NCI-H2227 (cell line): ENCODE measurements at regions not wholly inside any gene's neighbourhood (a gene's known extent, or its start where the extent isn't known, plus 50 kb on each side); places are given as distances from the start of the nearest gene placed in this dataset.
"Not testable (repeated sequence)": the region's sequence is repeated elsewhere in the genome, so short reads cannot be mapped to it uniquely, and the experiment has no call there.

Source experiments
- DNase-seq: peaks from one replicate; lab custom pipeline; 2025; ENCODE audit not compliant: unreplicated experiment; lab: John Stamatoyannopoulos, UW

DNA sequence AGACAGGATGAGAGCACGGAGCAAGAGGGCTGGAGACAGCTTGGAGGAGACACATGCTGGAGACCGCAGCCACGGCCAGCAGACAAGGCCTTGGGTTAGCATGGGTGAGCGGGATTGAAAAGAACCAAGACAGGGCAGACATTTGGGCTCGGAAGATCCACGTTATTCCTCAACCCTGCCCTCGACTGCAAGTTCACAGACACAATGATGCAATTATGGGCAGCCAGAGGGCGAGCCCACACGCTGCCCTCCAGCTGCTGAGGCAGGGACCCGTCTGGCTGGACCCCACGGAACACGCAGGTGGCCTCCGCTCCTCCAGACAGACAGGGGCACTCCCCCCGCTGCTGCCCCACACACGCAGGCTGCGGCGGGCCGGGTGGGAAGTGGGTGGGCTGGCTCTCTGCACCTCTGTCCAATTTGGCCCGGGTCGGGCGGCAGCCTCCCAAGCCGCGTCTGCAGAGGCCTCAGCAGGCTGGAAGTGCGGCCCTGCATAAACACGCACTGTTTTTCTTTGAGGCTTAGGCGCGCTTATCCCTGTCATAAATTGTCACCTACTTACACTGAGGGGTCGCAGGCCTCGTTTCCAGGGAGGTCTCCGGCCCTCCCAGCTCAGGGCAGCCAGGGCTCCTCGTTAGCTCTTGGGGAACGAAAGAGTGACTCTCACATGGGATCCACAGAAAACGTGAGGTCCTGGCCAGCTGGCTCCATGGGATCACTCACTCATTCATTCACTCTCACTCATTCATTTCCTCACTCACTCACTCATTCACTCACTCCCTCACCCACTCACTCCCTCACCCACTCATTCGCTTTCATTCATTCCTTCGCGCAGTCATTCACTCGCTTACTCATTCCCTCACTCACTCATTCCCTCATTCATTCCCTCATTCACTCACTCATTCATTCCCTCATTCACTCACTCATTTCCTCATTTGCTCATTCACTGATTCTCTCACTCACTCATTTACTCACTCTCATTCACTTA is 303.9 kb downstream of the C16orf95 start:
- DNase-seq, result no peak

DNA sequence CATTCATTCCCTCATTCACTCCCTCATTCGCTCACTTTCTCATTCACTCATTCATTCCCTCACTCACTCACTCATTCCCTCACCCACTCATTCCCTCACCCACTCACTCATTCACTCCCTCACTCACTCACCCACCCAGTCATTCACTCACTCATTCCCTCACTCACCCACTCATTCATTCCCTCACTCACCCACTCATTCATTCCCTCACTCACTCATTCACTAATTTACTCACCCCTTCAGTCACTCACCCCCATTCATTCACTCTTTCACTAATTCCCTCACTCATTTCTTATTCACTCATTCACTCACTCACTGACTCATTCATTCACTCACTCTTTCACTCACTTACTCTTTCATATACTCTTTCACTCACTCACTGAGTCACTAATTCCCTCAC is 303.1 kb downstream of the C16orf95 start:
- DNase-seq, result no peak

DNA sequence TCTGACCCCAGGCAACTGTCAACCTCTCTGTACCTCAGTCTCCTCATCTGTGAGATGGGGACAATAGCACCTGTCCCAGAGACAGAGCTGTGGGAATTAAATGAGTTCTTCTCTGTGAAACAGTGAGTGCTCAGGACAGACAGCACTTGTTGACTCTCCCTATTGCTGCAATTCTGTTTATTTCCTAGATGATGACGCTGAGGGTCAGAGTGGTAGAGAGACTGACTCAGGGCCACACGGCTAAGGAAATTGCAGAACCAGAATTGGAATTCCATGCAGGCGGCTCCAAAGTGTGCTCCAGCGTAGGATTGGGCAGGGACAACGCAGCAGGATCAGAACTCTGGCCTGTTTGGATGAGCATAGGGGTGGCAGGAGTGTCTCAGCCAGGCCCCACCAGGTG is 302.2 kb downstream of the C16orf95 start:
- DNase-seq, result no peak

DNA sequence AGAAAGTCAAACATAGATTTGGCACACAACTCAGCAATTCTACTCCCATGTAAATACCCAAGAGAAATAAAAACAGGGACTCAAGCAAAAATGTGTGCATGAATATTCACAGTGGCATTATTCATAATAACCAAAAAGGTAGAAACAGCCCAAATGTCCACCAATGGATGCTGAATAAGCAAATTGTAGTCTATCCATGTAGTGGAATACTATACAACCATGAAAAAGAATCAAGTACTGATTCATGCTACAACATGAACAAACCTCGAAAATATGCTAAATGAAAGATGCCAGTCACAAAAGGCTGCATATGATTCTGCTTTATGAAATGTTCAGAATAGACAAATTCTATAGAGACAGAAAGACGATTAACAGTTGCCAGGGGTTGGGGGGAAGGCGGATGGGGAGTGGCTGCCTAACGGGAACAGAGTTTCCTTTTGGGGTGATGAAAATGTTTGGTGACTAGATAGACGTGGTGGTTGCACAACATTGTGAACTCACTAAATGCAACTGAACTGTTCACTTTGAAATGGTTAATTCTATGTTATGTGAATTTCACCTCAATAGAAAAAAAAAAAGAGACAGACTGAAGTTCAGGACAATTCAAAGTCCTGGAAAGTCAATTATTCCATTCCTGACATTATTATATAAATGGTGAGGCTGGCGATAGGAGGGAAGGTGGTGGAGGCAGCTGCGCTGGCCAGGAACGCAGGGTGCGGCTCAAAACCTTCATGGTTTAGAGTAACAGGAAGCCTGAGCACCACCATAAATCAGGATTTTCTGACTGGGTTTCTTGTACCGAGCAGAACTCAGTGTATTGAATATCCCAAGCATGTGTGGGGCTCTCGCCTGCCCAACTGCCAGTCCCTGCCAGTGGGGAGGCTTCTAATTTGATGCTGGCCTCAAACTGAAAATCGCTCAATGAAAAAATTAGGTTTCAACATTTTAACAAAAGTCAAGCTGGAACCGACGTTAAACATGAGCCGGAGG is 300.9 kb downstream of the C16orf95 start:
- no peak for DNase-seq

DNA sequence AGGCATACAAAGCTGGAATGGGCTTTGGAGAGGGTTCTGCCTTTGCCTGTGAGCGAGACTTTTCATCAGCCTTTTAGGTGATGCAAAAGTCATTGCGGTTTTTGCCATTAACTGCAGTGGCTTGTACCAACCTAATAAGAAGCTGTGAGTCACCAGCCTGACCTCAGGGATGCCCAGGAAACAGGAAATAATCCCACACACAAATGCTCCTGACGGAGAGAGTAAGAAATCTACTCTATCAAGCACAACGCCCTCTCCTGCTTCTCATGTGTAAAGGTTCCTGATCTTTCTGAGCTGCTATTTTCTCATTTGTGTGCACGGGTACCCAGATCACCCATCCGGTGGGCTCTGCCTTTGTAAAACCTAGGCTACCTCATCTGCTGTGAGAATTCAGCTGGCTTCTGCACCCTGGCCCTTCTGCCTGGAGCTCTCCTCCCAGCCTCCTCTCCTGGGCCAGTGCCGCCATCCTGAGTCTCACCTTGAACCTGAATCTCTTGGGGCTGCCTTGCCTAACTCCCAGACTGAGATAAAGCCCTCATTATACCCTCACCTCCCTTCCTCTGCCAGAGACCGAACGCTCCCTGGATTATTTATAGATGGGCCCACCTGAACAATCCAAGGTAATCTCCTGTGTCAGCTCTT is 299.7 kb downstream of the C16orf95 start:
- no peak for DNase-seq

DNA sequence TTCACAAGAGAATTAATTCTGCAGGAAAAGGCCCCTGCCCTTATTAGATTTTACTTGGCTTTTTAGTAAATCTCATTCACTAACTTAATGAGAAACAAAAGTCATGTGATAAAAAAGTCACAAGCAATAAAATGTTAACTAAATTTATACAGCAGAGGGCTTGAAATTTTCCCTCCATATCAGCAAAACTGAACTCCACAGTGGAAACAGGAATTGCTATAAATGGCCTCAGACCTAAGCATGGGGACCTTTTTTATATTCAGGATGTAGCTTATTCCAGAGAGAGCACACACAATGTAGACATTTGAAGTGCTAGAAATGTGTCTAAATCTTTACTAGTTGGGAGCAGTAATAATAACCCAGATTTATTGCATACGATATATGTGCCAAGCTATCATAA is 291.5 kb downstream of the C16orf95 start:
- no peak for DNase-seq

DNA sequence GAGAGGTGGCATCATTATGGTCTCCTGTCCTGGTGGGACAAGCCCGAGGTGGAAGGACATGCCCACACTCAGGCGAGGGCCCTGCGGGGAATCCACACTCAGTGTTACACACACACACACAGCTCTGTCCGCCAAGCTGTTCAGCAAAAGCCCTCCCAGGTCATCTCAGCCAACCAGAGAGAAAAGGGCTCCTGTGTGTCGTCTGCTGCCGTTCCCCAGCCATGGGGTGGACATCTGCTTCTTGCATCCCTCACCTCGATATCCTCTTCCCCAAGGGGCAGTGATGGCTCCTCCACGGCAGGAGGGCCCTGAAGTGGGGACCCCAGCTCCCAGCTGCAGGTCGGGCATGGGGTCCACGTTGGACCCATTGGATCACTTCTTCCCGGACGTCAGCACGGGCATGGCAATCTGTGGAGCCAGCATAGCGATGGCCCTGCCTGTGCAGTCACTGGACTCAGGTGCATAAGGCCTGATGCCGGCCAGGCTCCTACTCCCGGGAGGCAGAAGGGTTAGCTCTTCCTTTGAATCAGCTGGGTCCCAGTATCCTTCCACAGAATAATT is 290.1 kb downstream of the C16orf95 start:
- no peak for DNase-seq

DNA sequence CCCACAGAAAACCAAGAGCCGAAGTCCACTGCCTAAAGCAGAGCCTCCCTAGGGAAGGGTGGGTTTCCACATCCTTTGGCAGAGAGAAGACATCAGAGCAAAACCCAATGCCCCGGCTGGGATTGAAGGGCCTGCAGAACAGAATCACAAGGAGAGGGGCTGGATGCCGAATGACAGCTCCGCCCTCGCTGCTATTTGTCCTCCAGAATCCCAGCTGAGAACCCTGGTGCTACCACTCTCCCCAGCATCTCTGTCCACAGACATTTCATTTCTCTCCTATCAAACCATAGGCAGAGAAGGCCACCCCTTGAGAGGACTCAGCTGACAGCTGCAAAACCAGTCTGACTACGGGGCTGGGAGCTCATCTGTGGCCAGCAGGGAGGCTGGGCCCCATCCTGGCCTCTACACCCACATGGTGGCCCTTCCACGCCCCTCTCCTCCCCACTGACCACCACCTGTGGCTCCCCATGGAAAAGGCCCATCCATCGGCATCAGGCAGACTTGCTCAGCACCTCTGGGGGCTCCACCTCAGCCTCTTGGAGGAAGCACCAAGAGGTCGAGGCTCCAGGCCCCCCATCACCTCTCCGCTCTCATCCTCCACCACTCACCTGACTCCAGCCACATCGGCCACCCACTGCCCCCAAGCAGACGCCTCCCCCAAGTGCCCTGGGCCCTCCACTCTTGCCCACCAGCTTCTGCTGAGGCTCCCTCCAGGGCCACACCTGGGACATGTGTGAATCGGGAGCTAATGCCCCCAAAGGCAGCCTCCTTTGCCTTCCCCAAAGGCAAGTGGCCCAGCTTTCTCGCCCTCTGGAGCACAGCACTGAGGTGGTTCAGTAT is 288.5 kb downstream of the C16orf95 start:
- DNase-seq, result no peak

DNA sequence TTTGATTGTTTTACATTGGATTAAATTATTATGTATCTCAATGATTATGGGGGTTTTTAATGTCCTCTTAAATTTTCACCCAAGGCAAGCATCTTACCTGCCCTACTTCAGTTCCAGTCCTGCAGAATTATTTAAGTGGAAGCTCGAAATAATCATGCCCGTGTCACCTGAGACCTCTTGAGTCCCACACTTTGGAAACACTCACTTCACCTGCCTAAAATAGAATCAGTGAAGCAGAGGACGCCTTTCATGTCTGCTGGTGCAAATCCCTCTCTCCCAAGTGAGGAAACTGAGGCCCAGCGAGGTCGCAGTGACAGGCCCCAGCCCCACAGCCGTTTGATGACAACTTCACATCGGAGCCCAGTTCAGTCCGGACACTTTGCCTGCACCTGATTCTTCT is 284.6 kb downstream of the C16orf95 start:
- no peak for DNase-seq

DNA sequence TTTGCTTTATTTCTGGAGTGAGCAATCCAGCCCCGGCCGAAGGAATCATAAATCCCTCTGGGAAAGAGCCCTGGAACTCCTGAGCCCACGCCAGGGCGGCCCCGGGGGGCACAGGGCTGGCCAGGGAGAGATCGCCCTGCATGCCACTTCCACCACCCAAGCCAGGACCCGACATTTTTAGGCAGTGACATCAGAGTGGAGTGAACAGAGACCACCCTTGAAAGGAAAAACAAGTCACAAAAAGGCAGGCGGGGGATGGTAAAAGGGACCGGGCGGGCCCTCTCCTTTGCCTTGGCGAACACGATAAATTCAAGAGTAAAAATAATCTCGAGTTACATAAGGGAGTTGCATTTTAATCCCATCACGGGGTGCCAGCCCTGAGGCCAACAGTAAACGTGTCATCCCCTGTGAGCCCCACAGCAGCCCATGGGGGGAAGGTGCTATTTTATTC is 284.1 kb downstream of the C16orf95 start:
- DNase-seq, result no peak

DNA sequence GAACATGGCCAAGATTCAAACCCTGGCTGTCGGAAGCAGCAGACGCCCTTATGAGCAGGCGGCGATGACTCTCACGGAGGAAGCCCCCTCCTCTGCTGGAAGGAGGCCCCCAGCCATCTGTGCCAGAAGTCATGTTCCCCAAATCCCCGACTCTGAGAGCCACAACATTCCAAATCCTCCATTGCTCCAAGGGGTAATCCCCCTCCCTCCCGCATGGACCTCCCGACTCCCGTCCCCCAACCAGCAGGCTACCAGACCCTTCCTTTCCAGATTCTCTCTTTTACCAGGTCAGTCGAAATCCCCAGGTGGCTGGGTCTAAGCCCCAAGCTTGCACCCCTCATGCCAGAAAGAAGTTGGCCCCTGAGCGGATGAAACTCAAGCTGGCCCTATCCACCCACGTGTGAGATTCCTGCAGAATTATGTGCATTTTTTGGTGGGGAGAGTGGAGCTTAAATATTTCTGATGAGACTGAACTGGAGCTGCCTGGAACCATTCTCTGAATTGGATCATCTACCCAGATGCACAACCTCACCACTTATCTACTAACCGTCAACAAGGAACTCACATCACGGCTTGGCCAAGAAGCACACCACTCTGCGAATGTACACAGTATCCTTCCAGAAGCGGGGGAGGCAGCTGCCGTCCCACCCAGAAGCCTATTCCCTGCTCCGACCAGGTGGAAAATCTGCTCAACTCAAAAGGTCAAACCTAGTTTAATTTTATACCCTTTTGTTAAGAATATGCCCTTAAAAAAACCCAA is 283.5 kb downstream of the C16orf95 start:
- DNase-seq, result no peak

DNA sequence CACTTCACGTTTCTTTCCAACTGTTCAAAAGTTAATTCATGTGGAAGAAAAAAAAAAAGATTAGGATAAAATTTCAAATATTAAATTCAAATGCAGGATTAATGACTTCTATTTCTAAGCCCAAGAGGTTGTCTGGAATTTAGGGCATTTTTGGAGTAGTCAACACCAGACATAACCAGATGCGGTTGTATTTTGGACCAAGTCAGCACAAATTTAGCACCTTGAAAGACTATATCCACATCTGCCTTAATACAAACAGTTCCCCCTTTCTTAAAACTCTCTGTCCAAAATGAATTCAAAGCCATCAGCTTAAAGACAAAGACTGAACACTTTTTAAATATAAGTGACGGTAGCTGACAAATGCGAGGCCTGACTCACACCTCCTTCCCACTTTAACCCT is 282.9 kb downstream of the C16orf95 start:
- no peak for DNase-seq

DNA sequence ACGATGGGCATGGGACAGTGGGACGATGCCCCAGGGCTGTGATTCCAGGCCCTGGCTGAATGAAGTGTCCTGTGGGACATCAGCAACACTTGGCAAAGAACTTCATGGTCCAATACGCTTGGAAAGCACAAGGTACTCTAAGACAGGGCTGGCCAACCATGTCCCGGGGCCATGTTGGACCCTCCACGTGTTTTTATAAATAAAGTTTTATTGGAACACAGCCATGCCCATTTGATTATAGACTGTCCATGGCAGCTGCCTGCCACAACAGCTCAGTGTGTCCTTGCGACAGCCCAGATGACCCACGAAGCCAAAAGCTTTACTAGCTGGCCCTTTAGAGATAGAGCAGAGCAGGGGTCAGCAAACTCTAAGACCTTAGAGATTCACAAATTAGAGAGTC is 282.1 kb downstream of the C16orf95 start:
- DNase-seq, result no peak

DNA sequence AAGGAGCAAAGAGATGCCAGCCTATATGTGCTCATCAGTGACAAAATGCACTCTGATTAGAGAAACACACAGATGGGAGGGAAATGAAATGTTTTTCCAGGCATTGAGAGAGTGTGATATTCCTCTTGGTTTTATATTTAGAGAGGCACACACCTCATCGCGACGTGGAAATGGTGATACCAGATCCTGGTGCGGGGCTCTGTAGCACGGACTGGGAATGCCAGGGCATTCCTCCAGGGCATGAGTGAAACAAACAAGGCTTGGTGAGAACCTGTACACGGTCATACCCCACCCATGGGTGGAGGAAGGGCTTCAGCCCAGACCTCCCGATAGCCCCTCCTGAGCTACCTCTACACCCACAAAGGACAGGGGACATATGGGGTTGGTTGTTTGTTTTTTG is 280.2 kb downstream of the C16orf95 start:
- DNase-seq, result no peak

DNA sequence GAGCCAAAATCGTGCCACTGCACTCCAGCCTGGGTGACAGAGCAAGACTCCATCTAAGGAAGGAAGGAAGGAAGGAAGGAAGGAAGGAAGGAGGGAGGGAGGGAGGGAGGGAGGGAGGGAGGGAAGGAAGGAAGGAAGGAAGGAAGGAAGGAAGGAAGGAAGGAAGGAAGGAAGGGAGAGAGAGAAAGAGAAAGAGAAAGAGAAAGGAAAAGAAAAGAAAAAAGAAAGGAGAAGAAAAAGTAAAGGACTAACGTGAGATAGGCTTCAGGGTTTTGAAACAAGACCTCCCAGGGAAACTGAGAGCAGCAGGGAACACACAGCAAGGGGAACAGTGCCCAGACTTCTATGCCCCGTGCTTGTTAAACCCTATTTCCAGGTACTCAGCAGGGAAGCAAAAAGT is 278.7 kb downstream of the C16orf95 start:
- DNase-seq, result not testable (repeated sequence)

DNA sequence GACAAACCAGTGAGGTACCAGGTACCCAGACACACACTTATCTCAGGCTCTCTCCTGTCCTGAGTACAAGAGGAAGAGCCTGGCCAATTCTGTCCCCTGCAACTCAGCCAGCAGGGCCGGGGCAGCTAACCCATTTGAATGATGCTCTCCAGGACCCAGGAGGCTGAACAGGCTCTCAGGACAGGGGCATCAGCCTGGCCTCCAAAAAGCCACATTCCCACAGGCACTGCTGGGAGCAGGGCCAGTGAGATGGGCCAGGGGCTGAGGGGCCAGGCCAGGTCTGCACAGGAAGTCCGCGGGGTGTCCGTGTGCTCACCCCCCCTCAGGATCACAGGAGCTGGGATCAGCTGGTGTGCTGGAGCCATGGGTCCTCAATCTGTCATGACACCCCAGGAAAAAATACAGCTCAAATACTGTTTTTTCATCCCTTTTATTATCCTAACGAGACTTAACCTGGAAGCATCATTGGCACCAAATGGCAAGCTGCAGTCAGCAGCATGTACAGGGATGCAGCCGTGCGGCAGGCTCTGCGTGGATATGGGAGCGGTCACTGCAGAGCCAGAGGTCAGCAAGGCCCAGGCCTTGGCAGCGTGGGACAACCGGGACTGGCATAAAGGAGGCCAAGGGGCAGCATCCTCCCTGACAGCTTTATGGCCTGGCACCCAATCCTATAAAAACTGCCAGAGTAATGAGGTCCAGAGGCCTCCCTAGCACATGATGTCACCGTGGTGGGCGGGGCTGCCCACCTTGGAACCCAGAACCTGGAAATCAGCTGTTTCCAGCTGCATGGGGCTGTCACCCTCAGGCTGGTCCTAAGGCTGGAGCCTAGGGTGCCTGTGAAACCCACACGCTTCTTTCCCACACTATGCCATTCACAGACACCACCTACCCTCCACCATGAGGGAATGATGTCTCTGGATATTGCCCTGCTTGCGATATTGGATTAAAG is 276.7 kb downstream of the C16orf95 start:
- DNase-seq, result no peak

DNA sequence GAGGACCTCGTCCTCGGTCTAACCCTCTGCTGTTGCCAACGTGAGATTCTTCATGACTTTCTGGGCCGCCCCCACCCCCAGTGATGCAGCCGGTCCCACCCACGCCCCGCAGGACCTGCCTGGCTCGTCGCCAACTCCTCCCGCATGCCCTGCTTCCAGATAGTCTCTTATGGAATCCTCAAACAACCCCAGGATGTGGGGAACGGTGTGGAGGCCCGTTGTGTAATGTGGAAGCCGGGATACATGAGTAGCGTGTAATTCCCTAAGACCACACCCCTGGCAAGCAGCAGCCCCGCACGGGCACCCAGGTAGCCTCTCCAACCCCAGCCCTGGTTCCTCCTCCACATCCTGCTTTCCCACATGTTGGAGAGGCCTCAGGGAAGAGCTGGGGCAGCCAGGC is 275.9 kb downstream of the C16orf95 start:
- no peak for DNase-seq
